ENCODE measurements at regions not wholly inside any gene's neighbourhood (a gene's known extent, or its start where the extent isn't known, plus 50 kb on each side); places are given as distances from the start of the nearest gene placed in this dataset.
A peak's percentile ranks its signal among the peaks of the same experiment; 100 is the strongest.

DNA sequence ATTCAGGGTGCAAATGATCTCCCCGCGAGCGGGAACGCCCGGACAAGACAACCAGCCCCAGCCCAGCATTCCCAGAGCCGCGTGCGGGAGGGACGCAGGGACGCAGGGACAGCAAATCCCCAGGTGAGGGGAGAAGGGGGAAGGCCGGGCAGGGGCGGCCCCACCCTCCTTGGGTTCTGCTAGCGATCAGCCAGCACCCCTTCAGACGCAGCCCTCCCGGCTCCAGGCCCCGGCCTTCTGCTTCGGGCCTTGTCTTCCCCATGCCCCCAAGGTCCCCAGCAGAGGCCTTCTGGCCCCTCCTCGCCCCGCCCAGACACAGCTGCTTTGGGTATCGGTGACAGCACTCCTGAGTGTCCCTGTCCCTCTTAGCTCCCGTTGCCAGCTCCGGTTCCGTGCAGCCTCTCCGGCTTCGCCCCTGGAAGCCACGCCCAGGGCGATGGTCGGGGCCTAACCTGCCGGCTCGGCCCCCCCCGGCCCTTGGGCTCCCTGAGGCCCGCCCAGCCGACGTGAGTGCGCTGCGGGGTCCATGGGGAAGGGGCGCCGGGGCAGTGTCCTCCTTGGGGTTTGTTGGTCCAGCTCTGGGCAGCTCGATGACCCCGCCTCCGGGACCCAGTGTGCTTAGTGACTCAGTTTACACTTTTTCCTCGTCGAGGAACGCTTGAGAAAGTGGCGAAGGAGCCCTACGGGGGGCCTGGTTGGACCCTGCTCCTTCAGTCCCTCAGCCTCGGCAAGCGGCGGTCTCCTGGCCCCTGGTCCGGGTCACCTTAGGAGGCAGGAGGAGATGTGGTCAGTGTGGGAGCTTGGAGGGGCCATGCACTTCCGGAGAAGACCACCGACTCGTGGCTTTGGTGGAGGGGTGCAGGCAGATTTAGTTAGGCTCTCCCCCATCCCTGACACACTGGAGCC lies 50.5 kb upstream of the AMZ2 start:
- POLR2A ChIA-PET: interaction anchor here (1.1 to 7.8 kb wide), 3 partner anchors 9 to 51 kb away, joined by 3 to 119 read pairs (median 4); no protein-coding TSS in a partner anchor
- Mint-ChIP-seq H3K27me3 (peaks cover 41% of the 10 kb centered on the region), H3K4me1 (ENCODE audit: low read depth) (peaks cover 40% of the 10 kb centered on the region), H3K4me3 (peak overlapping the region; percentile 72), H3K27ac (no peak overlapping the region), H3K36me3 (ENCODE audit: low read depth) (no peaks in the 10 kb centered on the region), H3K9me3 (no peaks in the 10 kb centered on the region)
- Histone ChIP-seq H3K27me3 (ENCODE audit: control insufficient read depth in 1 of 2, insufficient read depth in 2 of 2, low read length in 2 of 2) (peaks cover 16 to 19% of the 10 kb centered on the region in 2 experiments), H3K4me3 (ENCODE audit: low read length) (peak overlapping the region; percentile 71), H3K27ac (ENCODE audit: low read depth in 1 of 2, low read length in 2 of 2) (no peak overlapping the region), H3K9me3 (ENCODE audit: control insufficient read depth in 1 of 2, insufficient read depth in 1 of 2, low read length in 2 of 2) (no peaks in the 10 kb centered on the region), H3K36me3 (ENCODE audit: insufficient read depth, low read length) (no peaks in the 10 kb centered on the region), H3K4me1 (ENCODE audit: insufficient read depth, low read length) (peaks cover 57% of the 10 kb centered on the region)
- DNase-seq: peak in 6 of 14 experiments; percentile 29 to 65 (median 54)
- TF ChIP-seq, protein P1, sequence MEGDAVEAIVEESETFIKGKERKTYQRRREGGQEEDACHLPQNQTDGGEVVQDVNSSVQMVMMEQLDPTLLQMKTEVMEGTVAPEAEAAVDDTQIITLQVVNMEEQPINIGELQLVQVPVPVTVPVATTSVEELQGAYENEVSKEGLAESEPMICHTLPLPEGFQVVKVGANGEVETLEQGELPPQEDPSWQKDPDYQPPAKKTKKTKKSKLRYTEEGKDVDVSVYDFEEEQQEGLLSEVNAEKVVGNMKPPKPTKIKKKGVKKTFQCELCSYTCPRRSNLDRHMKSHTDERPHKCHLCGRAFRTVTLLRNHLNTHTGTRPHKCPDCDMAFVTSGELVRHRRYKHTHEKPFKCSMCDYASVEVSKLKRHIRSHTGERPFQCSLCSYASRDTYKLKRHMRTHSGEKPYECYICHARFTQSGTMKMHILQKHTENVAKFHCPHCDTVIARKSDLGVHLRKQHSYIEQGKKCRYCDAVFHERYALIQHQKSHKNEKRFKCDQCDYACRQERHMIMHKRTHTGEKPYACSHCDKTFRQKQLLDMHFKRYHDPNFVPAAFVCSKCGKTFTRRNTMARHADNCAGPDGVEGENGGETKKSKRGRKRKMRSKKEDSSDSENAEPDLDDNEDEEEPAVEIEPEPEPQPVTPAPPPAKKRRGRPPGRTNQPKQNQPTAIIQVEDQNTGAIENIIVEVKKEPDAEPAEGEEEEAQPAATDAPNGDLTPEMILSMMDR (IDR thresholded peaks at IDR 0.05): no peak
- peak; percentile 24 for ATAC-seq (ENCODE audit: poor library complexity)
- intact Hi-C loops (cut with DNase I, micrococcal nuclease): no loop called here
- CTCF ChIA-PET: interaction anchor here (1.1 to 1.4 kb wide), 2 partner anchors 11 to 17 kb away, joined by 3 read pairs; no protein-coding TSS in a partner anchor

DNA sequence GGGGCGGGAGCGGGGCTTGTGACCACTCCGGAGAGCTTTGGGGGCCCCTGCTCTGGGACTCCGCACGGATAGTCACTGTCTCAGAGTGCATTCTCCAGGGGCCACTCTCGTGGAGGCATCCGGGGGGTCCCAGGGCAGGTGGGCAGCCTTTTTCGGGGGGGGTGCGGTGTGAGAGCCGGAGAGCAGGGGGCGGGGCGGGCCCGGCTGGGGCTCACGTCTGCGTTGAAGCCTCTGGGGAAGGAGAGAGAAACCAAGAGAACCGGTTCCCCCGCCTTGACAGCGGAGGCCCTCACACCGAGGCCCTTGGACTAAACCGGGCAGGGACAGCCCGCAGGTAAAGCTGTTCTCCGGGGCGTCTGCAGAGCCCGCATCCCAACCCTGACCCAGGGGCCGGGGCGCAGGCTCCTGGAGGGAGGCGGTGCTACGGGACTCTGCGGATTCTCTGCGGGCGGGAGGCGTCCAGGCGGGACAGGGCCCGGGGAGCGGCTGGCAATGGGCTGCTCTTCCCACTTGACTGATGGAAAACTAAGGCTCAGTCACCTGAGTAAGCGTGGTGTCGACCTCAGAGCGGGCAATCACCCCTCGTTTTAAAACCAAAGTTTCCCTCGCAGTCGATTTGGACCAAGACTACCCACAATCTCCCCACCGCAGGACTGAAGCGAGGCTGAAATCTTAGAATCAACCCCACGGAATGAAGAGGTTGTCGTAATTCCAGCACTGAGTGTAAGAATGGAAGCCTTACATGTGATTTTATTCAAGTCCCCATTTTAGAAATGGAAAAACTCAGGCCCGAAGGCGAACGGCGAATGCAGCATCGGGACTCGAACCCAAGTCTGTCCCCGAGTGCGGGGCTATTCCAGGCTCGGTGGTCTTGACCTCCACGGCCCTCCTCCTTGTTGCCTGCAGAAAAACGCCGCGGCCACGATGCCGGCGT lies 49.6 kb upstream of the AMZ2 start:
- peak in 4 of 14 experiments; percentile 24 to 51 (median 42) for DNase-seq
- intact Hi-C loops (cut with DNase I, micrococcal nuclease): no loop called here
- peaks cover 16 to 19% of the 10 kb centered on the region in 2 experiments for H3K27me3 ChIP-seq (ENCODE audit: control insufficient read depth in 1 of 2, insufficient read depth in 2 of 2, low read length in 2 of 2)
- no peaks in the 10 kb centered on the region for H3K36me3 Mint-ChIP-seq (ENCODE audit: low read depth)
- no peak overlapping the region for H3K27ac Mint-ChIP-seq
- TF ChIP-seq, protein P1 (IDR thresholded peaks at IDR 0.05): no peak
- peaks cover 57% of the 10 kb centered on the region for H3K4me1 ChIP-seq (ENCODE audit: insufficient read depth, low read length)
- H3K4me3 Mint-ChIP-seq: peak overlapping the region; percentile 72
- no peaks in the 10 kb centered on the region for H3K9me3 ChIP-seq (ENCODE audit: control insufficient read depth in 1 of 2, insufficient read depth in 1 of 2, low read length in 2 of 2)
- peaks cover 40% of the 10 kb centered on the region for H3K4me1 Mint-ChIP-seq (ENCODE audit: low read depth)
- H3K9me3 Mint-ChIP-seq: no peaks in the 10 kb centered on the region
- POLR2A ChIA-PET: interaction anchor here (1.1 to 7.8 kb wide), 5 partner anchors 8 to 260 kb away, joined by 3 to 119 read pairs (median 4); partner anchors contain the start of gene WIPI1
- ATAC-seq (ENCODE audit: poor library complexity): no peak
- H3K4me3 ChIP-seq (ENCODE audit: low read length): peak overlapping the region; percentile 71
- no peaks in the 10 kb centered on the region for H3K36me3 ChIP-seq (ENCODE audit: insufficient read depth, low read length)
- H3K27ac ChIP-seq (ENCODE audit: low read depth in 1 of 2, low read length in 2 of 2): no peak overlapping the region
- CTCF ChIA-PET: interaction anchor here (1.1 to 3.8 kb wide), 6 partner anchors 12 to 238 kb away, joined by 3 to 58 read pairs (median 10); no protein-coding TSS in a partner anchor
- H3K27me3 Mint-ChIP-seq: peaks cover 41% of the 10 kb centered on the region
